GM21723 (cell line): ENCODE measurements at regions not wholly inside any gene's neighbourhood (a gene's known extent, or its start where the extent isn't known, plus 50 kb on each side); places are given as distances from the start of the nearest gene placed in this dataset.

ENCODE experiments used
- ATAC-seq: cut with Tn5 transposase; IDR thresholded peaks from one replicate; pipeline ENCODE4 v1.9.1; 2021; ENCODE audit warnings: mild to moderate bottlenecking, moderate library complexity; ENCODE audit not compliant: unreplicated experiment

DNA sequence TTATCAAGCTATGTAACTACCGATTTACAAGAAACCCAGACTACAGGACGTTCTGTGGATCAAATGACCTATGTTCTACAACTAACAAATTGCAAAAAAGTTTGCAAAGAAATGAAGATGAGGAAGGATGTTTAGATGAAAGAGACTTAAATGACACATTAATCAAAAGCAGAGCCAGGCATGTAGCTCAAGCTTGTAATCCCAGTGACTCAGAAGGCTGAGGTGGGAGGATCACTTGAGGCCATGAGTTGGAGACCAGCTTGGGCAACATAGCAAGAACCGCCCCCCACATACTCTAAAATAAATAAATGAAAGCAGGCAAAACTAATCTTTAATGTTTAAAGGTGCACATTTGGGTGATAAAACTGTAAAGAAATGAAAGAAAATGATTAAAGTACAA is 331.9 kb downstream of the BTG1 start:
- no peak for ATAC-seq

DNA sequence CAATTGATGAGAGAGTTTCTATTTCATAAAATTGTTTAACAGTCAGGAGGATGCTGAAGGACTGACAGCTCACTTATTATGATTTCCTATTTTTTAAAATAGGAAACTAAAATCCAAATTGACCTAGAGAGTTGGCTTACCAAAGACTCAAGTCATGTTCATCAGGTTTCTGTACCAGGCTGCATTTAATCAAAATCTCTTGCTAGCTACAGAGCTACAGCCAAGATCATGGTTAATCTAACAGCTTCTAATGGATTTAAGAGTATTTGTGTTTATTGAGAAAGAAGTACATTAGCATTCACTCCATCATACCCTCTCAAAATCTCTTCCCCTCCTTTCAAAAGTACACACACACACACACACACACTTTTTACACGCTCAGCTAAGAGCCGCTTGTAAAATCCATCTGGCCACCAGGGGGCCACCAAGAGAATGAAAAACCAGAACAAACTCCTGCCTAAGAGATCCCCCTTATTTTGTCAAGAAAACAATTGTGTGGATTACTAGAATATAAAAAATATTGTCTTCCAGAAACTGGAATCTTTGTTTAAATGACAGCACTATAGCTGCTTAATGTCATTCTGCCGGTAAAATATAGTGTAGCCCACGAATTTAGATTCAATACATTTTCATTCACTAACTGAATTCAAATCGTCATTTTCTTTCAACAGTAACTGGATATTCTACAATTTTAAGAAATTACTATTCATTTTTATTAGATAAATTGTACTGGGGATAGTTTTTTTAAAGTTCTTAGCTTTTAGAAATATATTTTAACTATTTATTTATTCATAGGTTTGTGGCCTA is 334.0 kb downstream of the BTG1 start:
- peak; percentile 88 for ATAC-seq

DNA sequence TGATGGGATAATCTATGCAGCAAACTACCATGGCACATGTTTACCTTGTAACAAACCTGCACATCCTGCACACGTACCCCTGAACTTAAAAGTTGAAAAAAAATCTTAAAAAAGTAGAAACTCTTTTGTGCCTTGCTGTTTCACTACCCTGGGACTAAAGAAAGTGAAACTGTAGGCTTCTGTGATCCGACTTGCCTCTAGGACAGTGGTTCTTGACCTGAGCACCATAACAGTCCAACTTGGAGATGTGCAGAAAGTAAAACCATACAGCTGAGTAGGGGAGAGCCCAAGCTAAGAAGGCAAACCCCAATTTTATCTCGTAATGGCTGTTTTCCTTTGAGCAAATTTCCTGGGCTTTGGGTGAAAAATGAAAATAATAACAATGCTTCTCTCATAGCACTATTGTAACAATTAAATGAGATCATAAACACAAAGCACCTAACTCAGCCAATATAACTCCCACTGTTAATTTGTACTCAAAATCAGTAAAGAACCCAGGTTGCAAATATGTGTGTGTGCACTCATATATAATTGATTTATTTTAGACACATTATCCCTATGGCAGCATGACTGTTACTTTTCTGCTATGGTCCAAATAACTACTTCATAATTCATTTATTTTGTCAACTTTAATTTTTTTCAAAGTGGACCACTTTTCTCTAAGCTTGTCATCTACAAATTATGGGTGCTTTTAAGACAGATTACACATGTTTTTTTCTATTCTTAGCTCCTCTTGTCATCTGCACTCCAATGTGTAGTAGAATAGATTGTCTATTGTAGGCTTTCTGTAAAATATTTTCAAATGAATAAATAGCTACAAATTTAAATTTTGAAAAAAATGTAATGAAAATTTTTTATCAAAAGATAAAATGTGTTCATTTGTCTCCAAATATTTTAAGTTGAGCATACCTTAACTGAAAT is 334.9 kb downstream of the BTG1 start:
- no peak for ATAC-seq

DNA sequence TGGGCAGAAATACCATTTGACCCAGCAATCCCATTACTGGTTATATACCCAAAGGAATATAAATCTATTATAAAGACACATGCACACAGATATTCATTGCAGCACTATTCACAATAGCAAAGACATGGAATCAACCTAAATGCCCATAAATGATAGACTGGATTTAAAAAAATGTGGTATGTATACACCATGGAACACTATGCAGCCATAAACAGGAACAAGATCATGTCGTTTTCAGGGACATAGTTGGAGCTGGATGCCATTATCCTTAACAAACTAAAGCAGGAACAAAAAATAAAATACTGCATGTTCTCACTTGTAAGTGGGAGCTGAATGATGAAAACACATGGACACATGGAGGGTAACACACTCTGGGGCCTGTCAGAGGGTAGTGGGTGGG is 335.6 kb downstream of the BTG1 start:
- no peak for ATAC-seq

DNA sequence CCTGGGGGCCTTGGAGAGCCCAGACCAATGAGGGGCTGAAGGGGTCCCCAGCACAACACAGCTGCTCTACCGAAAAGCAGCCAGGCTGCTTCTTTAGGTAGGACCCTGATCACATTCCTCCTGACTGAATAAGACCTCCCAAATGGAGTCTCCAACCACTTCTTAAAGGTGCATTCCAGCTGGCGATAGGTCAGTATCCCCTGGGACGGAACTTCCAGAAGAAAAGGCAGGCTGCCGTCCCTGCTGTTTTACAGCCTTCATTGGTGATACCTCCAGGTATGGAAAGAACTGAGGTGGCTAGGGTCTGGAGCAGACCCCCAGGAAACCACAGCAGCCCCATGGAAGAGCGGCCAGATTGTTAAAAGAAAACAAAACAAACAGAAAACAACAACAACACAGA is 340.6 kb downstream of the BTG1 start:
- no peak for ATAC-seq

DNA sequence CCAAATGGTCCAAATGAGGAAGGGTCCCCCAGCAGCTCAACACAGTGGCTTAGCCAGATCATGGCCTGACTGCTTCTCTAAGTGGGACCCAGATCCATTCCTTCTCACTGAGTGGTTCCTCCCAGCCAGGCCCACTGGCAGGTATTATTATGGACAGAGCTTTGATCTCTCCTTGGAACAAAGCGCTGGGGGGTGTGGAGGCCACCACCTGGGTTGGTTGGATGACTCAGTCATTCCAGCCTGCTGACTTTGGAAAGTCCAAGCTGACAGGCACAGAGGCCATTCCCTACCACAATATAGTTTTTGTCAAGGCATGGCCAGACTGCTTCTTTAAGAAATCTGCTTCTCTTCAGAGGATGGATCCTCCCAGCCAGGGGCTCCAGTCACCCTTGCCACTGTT is 341.1 kb downstream of the BTG1 start:
- ATAC-seq = no peak

DNA sequence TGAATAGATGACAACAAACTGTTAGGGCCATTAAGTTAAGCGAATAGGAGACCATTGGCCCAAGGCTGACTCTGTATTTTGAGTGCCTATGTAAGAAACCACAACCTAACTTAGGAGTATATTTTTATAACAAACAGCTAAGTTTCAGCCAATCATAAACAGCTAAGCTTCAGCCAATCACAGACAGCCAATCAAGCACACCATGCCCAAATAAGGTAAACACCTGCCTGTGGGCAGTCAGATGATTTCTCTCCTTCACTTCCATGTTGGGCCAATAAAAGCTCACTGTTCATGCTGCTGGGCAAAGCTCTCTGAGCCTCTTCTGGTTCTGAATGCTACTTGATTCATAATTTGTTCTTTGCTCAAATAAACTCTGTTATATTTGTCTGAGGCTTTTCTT is 344.6 kb downstream of the BTG1 start:
- no peak for ATAC-seq

DNA sequence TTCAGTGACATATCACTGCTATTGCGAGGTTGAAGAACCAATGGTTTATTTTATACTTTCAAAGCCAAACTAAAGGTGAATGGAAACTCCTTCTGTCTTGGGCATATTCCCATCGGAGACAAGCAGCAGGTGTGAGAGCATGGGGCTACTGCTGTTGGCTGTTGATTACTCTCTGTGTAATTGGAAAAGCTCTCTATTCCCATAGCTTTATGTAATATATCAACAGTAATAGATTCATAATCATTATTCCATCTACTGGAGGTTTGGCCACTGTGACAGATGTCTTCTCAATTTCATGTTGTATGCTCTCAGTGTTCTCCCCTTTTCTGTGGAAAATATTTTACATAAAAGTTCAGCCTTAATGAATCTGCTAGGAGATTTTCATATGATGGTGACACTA is 352.0 kb downstream of the BTG1 start:
- no peak for ATAC-seq

DNA sequence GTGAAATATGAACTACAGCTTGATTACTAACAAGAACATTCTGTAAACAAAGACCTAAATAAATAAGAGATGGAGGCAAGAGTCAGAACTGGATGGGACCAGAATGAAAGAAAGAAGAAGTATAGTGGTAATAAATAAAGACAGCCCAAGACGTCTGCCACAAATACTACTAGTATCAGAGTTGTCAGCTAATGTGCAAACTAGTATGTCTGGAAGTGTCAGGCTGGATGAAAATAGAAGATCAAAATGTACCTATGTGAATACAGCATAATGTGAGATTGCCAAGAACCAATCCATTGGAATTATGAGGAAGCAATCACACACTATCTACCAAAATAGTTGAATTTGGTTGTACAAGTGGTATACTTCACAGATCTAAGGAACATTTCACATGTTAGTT is 353.0 kb downstream of the BTG1 start:
- no peak for ATAC-seq

DNA sequence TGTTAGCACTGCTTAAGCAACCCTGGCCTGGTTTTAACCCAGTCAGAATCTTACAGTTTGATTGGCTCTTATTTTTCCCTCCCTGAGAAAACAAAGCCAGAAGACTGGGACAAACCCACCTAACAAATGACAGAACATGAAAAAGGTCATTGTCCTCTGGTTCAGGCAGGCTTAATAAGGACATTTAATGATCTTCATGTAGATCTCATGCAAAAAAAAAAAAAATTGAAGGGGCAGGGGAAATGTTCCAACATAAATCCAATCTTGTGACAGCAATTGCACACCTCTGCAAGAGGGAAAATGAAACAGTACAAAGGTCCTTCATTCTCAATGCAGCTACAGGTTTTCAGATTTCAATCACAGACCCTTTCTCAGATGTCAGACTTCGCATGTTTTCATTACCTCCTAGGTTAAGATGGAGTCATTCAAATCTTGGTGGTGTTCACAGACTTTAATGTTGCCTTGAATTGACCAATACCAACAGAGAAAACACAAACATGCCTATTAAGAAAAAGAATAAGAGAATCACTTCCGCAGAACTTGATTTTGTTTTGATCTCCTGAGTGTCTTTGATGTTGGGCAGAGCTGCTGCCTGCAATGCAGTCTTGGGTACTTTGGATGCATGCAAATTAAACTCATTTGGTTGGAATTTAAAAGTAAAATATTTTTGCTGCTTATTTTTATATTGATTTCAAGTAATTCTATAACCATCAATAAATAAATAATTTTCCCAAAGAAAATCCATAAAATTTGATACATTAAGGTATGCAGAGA is 359.0 kb downstream of the BTG1 start:
- no peak for ATAC-seq

DNA sequence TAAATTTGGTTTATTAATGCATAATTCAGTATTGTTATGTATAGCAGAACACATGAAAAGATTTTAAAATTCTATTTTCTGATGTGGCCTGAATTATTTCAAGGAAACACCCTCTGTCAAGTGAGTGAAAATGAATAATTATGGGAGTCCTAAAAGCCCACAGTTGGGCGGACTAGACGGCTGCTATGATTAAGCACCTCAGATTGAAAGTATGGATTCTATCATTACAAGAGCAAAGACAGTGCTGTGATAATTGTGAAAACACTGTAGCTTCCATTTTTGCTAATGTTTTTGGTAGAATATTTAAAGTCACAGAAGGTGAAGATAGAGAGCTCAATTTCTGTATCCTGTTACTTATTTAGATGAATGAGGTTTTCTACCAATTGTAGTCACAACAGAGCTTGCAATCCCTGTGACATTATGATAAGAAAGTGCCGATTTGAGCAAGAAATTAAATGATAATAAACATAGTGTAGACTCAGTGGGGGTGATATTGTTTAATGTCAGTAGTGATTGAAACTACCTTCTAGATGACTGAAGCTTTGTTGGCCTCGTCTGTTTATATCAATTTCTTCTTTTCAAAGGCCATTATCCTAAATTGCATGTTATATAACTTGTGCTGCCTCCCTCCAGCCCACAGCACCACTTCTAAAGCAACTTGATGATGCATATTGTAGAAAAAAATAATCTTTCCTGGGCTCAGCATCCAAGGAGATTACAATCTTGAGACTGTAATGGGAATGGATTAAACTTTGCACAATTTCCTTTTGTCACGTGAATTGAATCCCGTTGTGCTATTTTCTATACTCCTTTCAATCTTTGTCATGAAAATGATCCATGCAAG is 359.8 kb downstream of the BTG1 start:
- no peak for ATAC-seq

DNA sequence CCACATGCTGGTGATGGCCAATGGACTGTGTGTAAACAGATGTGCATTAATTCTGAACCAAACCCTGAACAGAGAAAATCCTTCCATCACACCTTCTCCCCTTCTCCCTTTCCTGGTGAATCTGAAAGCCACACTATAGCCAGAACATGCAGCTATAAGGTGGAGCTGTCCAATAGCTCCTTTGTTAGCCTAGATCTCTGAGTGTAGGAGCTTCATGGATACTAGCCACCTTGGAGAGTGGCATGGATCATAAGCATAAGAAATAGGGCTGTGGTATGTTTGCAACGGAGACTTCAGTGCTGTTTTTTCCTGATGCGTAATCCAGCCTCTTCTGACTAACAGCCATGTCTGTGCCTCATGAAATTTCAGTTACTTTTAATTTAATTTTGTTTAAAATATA is 364.5 kb downstream of the BTG1 start:
- no peak for ATAC-seq

DNA sequence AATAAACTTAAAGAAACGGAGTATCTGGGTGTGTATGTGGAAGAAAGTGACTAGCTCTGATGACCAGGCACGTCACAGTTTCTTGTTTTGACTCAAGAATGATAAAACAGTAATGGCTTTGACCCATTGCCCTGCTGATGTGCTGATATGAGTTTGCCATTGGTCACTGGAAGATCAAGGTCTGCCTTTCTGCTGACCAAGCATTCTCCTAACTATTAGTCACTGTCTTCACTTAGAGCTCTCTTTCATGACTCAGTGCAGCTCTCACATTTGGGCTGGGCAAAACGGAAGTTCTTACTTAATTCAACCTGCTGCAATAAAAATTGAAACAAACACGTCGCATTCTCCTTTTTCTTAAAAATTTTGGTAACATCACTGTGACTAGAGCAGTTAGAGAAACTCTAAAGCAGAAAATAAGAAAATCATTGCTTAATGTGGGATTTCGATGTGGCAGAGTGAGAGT is 366.7 kb downstream of the BTG1 start:
- ATAC-seq = peak; percentile 86

DNA sequence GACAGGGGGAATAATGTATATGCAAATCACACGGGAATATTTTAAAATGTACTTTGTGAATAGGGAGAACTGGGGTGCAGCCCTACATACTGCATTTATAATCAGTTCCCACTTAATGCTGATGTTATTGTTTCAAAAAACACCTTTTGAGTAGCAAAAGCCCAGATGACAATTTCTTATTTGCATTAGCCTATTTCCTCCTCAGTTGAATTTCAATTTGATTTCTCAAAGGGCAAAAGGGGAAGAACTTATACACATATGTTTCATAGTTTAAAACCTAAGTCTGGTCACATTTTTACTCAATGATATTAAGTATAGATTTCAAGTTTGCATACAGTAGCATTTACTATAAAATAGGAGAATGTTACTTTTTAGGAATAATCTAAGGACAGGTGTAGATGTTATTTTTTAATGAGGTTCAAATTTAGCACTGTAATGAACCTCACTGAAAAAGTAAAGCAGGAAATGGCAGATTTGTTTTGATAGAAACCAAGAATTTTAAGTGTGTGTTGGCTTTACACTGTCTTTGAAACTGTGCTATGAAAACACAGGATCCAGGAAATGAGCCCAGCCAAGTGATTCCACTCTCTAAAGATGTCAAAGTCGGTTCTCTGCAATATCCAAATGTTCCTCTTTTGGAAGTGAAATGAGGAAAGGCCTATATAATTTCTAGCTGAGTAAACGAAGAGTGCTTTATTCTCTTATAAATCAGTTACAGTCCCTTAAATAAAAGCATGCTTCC is 367.4 kb downstream of the BTG1 start:
- ATAC-seq = peak; percentile 77

DNA sequence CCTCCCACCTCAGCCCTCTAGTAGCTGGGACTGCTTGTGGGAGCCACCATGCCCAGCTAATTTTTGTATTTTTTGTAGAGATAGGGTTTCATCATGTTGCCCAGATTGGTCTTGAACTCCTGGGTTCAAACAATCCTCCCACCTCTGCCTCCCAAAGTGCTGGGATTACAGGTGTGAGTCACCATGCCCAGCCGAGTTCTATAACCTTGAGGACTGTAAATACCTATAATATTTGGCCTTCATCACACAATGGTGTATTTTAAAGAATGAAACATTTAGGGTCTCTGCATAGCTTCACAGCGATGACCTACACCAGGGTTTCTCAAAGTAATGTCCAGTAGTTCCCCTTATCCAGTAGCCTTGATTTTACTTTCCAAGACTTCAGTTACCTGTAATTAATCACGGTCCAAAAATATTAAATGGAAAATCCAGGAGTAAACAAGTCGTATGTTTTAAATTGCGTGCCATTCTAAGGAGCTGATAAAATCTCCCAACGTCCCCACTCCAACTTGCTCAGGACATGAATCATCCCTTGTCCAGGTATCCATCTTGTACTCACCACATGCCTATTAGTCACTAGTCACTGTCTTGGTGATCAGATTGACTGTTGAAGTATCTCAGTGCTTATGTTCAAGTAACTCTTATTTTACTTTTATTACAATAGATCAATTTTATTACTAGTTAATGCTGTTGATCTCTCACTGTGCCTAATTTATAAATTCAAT is 368.2 kb downstream of the BTG1 start:
- ATAC-seq = no peak

DNA sequence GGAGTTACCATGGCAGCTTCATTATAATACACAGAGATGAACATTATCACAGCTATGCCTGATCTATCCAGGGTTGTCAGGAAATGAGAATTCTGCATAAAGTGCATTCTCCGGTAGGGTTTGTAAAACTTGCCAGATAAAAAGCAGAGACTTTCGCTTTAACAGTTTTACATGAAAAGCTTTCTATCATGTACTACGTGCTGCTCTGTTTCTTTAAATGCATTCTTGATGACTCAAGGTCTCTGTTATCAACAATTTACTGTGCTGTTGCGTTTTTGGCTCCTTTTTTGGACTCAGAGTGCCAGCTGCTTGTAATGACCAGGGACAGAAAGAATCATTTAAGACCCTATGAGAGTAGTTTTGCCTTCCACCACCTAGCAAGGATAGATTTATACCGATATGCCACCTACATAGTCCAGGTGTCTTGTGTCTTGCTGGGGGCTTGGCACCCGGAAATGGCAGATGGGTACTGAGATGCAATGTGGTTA is 371.2 kb downstream of the BTG1 start:
- no peak for ATAC-seq

DNA sequence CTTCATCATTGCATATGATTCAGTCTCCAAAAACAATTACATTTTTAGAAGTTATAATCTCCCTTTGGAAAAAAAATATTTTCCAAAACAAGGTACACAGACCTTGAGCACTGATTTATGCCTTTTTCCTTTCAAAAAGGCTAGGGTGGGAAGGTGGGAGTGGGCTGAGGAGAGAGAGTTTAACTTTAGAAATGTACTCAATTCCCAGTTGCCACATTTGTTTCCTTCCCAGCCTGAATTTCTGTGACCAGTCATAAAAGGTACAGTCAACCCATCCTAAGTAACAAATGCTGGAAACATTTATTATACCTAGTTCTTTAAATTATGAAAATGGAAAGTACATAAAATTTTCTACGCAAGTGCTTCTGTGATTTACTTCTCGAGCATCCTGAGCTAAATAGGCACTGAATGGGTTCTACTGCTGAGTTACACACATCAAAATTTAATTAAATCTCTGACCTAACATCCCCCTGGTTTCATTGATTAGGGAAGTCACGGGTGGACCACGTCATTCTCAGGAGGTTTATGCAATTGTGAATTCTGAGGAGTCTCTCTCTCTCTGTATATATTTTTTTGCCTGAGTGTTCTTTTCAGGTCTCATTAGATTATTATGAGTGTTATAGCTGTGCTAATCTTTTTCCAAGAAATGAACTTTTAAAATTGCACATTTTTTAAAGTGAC is 371.8 kb downstream of the BTG1 start:
- no peak for ATAC-seq

DNA sequence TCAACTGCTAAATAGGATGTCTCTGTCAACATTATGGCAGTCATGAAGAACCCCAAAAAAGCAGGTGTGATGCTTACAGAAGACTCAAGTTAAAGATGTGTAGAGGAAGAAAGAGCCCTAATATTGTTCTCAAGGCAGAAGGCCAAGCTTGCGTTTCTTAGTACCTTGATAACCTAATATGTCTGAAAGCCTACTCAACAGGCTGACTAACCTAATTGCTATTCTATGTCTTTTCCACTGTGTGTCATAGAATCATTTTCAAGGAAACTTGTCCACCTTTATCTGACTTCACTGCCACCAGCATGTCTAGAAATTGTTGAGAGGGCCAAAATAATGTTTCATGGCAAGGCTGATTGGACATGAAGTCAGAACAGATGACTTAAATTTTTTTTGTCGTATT is 373.2 kb downstream of the BTG1 start:
- ATAC-seq = no peak
